Breast epithelium (tissue), 3 donors: ENCODE measurements at regions not wholly inside any gene's neighbourhood (a gene's known extent, or its start where the extent isn't known, plus 50 kb on each side); places are given as distances from the start of the nearest gene placed in this dataset.

ENCODE experiments used
- CTCF ChIP-seq, 3 donors: fragments of 450-650 bp; IDR thresholded peaks; one replicate each; pipeline ENCODE4 v1.5.1; 2016 to 2017; ENCODE audit warnings: antibody characterized with exemption in 3 of 3, mild to moderate bottlenecking in 3 of 3, moderate library complexity in 3 of 3
- POLR2A ChIP-seq: fragments of 450-650 bp; IDR thresholded peaks from one replicate; pipeline ENCODE4 v1.6.1; 2016; ENCODE audit warnings: antibody characterized with exemption, mild to moderate bottlenecking, moderate library complexity

DNA sequence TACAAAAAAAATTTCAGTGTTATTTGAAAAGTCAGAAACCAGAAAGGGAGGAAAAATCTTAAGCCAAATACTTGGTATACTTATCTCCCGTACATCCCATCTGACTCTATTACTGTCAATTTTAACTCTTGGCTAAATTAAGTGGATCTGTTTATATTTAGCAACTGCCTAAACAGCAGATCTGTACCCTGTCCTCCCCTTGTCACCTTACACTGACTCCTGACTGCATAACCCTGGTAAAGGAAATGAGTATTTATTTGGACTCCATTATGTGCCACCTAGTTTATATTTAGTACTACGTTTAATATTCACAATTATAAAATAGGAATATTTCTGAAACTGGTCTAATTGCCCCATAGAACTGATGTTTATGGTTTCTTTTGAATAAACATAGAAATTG, 730.2 kb upstream of the GJE1 start:
- TF ChIP-seq CTCF (IDR thresholded peaks at IDR 0.05) = no peak
- no peak for TF ChIP-seq POLR2A
